Stimulated activated CD8-positive, alpha-beta memory T cell treated with anti-CD3 and anti-CD28 coated beads, Interleukin-7, amount 100 ng/mL, for 1 hour (primary cell): ENCODE measurements at regions not wholly inside any gene's neighbourhood (a gene's known extent, or its start where the extent isn't known, plus 50 kb on each side); places are given as distances from the start of the nearest gene placed in this dataset.
"Not testable (repeated sequence)": the region's sequence is repeated elsewhere in the genome, so short reads cannot be mapped to it uniquely, and the experiment has no call there.

Experiments
- DNase-seq, 2 donors: peaks; one replicate each; pipeline ENCODE4 v3.0.0-alpha.2; 2020; ENCODE audit warnings: low read depth in 2 of 2

- no peak for DNase-seq
These were observed 291.8 kb upstream of the ERCC4 start for GRCh38 chr16:13628156-13628555.

GRCh38 chr16:13629704-13630103 is 290.2 kb upstream of the ERCC4 start:
- no peak for DNase-seq

- DNase-seq: no peak
These were observed 289.6 kb upstream of the ERCC4 start for GRCh38 chr16:13630374-13630773.

GRCh38 chr16:13631213-13631767 is 288.7 kb upstream of the ERCC4 start:
- DNase-seq: no peak

GRCh38 chr16:13631916-13632315 is 288.0 kb upstream of the ERCC4 start:
- no peak for DNase-seq

- DNase-seq: not testable (repeated sequence)
These were observed 287.4 kb upstream of the ERCC4 start for GRCh38 chr16:13632504-13632903.

- DNase-seq: no peak
These were observed 286.5 kb upstream of the ERCC4 start for GRCh38 chr16:13633391-13633861.

- no peak for DNase-seq
These were observed 285.7 kb upstream of the ERCC4 start for GRCh38 chr16:13634253-13634652.

GRCh38 chr16:13634959-13635358 is 285.0 kb upstream of the ERCC4 start:
- no peak for DNase-seq

- DNase-seq: no peak
These were observed 281.7 kb upstream of the ERCC4 start for GRCh38 chr16:13638218-13638617.

GRCh38 chr16:13643412-13643811 is 276.5 kb upstream of the ERCC4 start:
- no peak for DNase-seq

- DNase-seq: no peak
These were observed 274.2 kb upstream of the ERCC4 start for GRCh38 chr16:13645601-13646245.

GRCh38 chr16:13660807-13661206 is 259.1 kb upstream of the ERCC4 start:
- DNase-seq: no peak

GRCh38 chr16:13665876-13666275 is 254.1 kb upstream of the ERCC4 start:
- no peak for DNase-seq

GRCh38 chr16:13672196-13672595 is 247.8 kb upstream of the ERCC4 start:
- no peak for DNase-seq

- DNase-seq: no peak
These were observed 239.7 kb upstream of the ERCC4 start for GRCh38 chr16:13680021-13680889.

GRCh38 chr16:13684819-13685563 is 235.0 kb upstream of the ERCC4 start:
- no peak for DNase-seq

- no peak for DNase-seq
These were observed 223.9 kb upstream of the ERCC4 start for GRCh38 chr16:13696017-13696416.

- no peak for DNase-seq
These were observed 222.9 kb upstream of the ERCC4 start for GRCh38 chr16:13697013-13697412.

GRCh38 chr16:13697568-13697967 is 222.4 kb upstream of the ERCC4 start:
- no peak for DNase-seq

GRCh38 chr16:13702614-13703013 is 217.3 kb upstream of the ERCC4 start:
- DNase-seq: no peak
